GM23338 (cell line): ENCODE measurements at regions not wholly inside any gene's neighbourhood (a gene's known extent, or its start where the extent isn't known, plus 50 kb on each side); places are given as distances from the start of the nearest gene placed in this dataset.

Experiments
- ATAC-seq: fragments of 200-7000 bp; cut with Tn5 transposase; 3 replicates; pipeline ENCODE4 v1.9.1; 2020
- DNase-seq: peaks from one replicate; pipeline ENCODE4 v3.0.0-alpha.2; 2015; ENCODE audit warnings: low spot score
- H2AFZ ChIP-seq: fragments of 200-600 bp; sonication (generic); 2 replicates; pipeline ENCODE4 v1.8.0; 2016; ENCODE audit warnings: antibody characterized with exemption, mild to moderate bottlenecking, moderate library complexity
- H3F3A ChIP-seq: fragments of 200-600 bp; sonication (generic); replicated peaks from 2 replicates; pipeline ENCODE4 v1.8.0; 2017; ENCODE audit warnings: antibody characterized with exemption, mixed run types, low read depth
- H3K27ac ChIP-seq: fragments of 200-600 bp; sonication (generic); 2 replicates; pipeline ENCODE4 v1.6.1; 2016; ENCODE audit warnings: low read depth
- H3K27me3 ChIP-seq: fragments of 200-600 bp; sonication (generic); 2 replicates; pipeline ENCODE4 v1.8.0; 2016; ENCODE audit warnings: mild to moderate bottlenecking, mixed run types, moderate library complexity; ENCODE audit not compliant: insufficient read depth
- H3K36me3 ChIP-seq: fragments of 200-600 bp; sonication (generic); 2 replicates; pipeline ENCODE4 v1.8.0; 2016; ENCODE audit warnings: mild to moderate bottlenecking; ENCODE audit not compliant: insufficient read depth
- H3K4me1 ChIP-seq: fragments of 200-600 bp; sonication (generic); 2 replicates; pipeline ENCODE4 v1.8.0; 2016; ENCODE audit warnings: mild to moderate bottlenecking, moderate library complexity; ENCODE audit not compliant: insufficient read depth
- H3K4me2 ChIP-seq: fragments of 200-600 bp; sonication (generic); 2 replicates; pipeline ENCODE4 v1.7.1; 2017; ENCODE audit warnings: mixed run types
- H3K4me3 ChIP-seq: fragments of 200-600 bp; sonication (generic); 2 replicates; pipeline ENCODE4 v1.6.1; 2016; ENCODE audit warnings: mixed run types
- H3K79me2 ChIP-seq: fragments of 200-600 bp; sonication (generic); replicated peaks from 2 replicates; pipeline ENCODE4 v1.8.0; 2017; ENCODE audit warnings: mild to moderate bottlenecking; ENCODE audit not compliant: insufficient read depth
- H3K9me2 ChIP-seq: fragments of 200-600 bp; sonication (generic); 2 replicates; pipeline ENCODE4 v1.8.0; 2017; ENCODE audit not compliant: insufficient read depth
- H4K20me1 ChIP-seq: fragments of 200-600 bp; sonication (generic); replicated peaks from 2 replicates; pipeline ENCODE4 v1.8.0; 2017; ENCODE audit warnings: mild to moderate bottlenecking; ENCODE audit not compliant: insufficient read depth
- H3K27ac Mint-ChIP-seq: 2 replicates; pipeline ENCODE4 v1.8.0; 2020; ENCODE audit warnings: inconsistent platforms, mild to moderate bottlenecking, moderate library complexity, mixed read lengths
- H3K27me3 Mint-ChIP-seq: 3 replicates; pipeline ENCODE4 v1.8.0; 2022; ENCODE audit warnings: low read depth, mild to moderate bottlenecking, moderate library complexity, mixed read lengths, inconsistent platforms; ENCODE audit not compliant: insufficient read depth, poor library complexity
- H3K36me3 Mint-ChIP-seq: 3 replicates; pipeline ENCODE4 v1.8.0; 2021; ENCODE audit warnings: low read depth, mild to moderate bottlenecking, inconsistent platforms, moderate library complexity, mixed read lengths
- H3K4me1 Mint-ChIP-seq: 3 replicates; pipeline ENCODE4 v1.8.0; 2020; ENCODE audit warnings: mild to moderate bottlenecking, inconsistent platforms, mixed read lengths
- H3K4me3 Mint-ChIP-seq: 3 replicates; pipeline ENCODE4 v1.8.0; 2021; ENCODE audit warnings: moderate library complexity, mild to moderate bottlenecking, inconsistent platforms, mixed read lengths
- H3K9me3 Mint-ChIP-seq: 3 replicates; pipeline ENCODE4 v1.8.0; 2020; ENCODE audit warnings: moderate library complexity, mild to moderate bottlenecking, inconsistent platforms, mixed read lengths
- EZH2 ChIP-seq: fragments of 200-600 bp; sonication (generic); IDR thresholded peaks from one replicate; pipeline ENCODE4 v1.8.0; 2017; ENCODE audit warnings: antibody characterized with exemption, mild to moderate bottlenecking, low read depth; ENCODE audit not compliant: unreplicated experiment
- EZH2phosphoT487 ChIP-seq: fragments of 200-600 bp; sonication (generic); IDR thresholded peaks from one replicate; pipeline ENCODE4 v1.8.1; 2018; ENCODE audit warnings: antibody characterized with exemption; ENCODE audit not compliant: unreplicated experiment
- JUNB ChIP-seq: IDR thresholded peaks from one replicate; pipeline ENCODE4 v1.6.1; 2016; ENCODE audit warnings: antibody characterized with exemption; ENCODE audit not compliant: unreplicated experiment
- NANOG ChIP-seq: IDR thresholded peaks from 2 replicates; pipeline ENCODE4 v1.6.1; 2016; ENCODE audit warnings: antibody characterized with exemption, borderline replicate concordance
- POLR2AphosphoS5 ChIP-seq: IDR thresholded peaks from 2 replicates; pipeline ENCODE4 v1.6.1; 2016; ENCODE audit warnings: antibody characterized with exemption, low read depth
- STAT1 ChIP-seq: IDR thresholded peaks from one replicate; pipeline ENCODE4 v1.6.1; 2016; ENCODE audit warnings: antibody characterized with exemption; ENCODE audit not compliant: unreplicated experiment
- ZNF331 ChIP-seq: fragments of 250-450 bp; sonication (Bioruptor Pico); IDR thresholded peaks from 2 replicates; pipeline ENCODE4 v1.5.0; 2020; ENCODE audit warnings: low read depth, mild to moderate bottlenecking, moderate library complexity
- ZNF462 ChIP-seq: fragments of 250-450 bp; sonication (Bioruptor Pico); IDR thresholded peaks from 2 replicates; pipeline ENCODE4 v1.5.0; 2020; ENCODE audit warnings: mild to moderate bottlenecking, moderate library complexity

DNA sequence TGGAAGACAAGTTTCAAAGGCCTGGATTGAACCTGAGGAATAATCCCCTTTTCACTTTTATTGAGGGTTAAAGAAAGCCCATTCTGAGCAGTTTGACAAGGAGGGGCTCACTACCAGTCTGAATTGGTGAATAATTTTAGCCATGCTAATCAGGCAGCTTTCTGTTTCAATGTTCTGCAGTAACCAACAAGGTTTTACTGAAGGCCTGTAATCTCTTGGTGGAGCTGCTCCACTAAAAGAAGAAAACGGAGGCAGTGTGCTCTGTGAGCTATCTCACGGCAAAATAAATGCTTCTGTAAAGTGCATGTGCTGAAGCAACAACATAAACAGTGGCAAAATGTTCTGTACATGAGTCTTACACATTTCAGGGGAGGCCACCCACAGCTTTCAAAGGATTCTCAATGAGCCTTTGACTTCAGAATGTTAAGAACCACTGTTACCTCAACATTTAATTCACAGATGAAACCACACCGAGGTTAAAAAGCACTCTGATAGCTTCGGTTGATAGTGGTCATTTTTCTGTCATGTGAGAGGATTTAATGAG lies 111.2 kb downstream of the LRIG3 start:
- H3K79me2 ChIP-seq, result no peaks in the 10 kb centered on the region
- H3K4me1 ChIP-seq, result no peaks in the 10 kb centered on the region
- H4K20me1 ChIP-seq, result no peaks in the 10 kb centered on the region
- no peaks in the 10 kb centered on the region for H3K9me2 ChIP-seq
- no peak for DNase-seq
- no peak overlapping the region for H3K27ac Mint-ChIP-seq
- H3K9me3 Mint-ChIP-seq, result no peaks in the 10 kb centered on the region
- H3K36me3 Mint-ChIP-seq, result no peaks in the 10 kb centered on the region
- TF ChIP-seq ZNF462 (CRISPR knock-in tag), result no peak
- no peak for TF ChIP-seq STAT1
- no peak for TF ChIP-seq EZH2phosphoT487
- no peak for TF ChIP-seq POLR2AphosphoS5
- no peak for TF ChIP-seq EZH2
- TF ChIP-seq ZNF331 (CRISPR knock-in tag), result no peak
- no peak for TF ChIP-seq NANOG
- TF ChIP-seq JUNB, result no peak
- no peak overlapping the region for H3K4me3 ChIP-seq
- no peaks in the 10 kb centered on the region for H3K36me3 ChIP-seq
- no peaks in the 10 kb centered on the region for H3F3A ChIP-seq
- H3K4me3 Mint-ChIP-seq, result no peak overlapping the region
- no peaks in the 10 kb centered on the region for H3K27me3 Mint-ChIP-seq
- no peak overlapping the region for H2AFZ ChIP-seq
- peaks cover 4% of the 10 kb centered on the region; the same call in 2 of the 3 replicates for H3K4me1 Mint-ChIP-seq
- H3K4me2 ChIP-seq, result no peak overlapping the region
- no peak for ATAC-seq
- H3K27me3 ChIP-seq, result no peaks in the 10 kb centered on the region
- H3K27ac ChIP-seq, result no peak overlapping the region
